CD4-positive, alpha-beta T cell (primary cell): ENCODE measurements at regions not wholly inside any gene's neighbourhood (a gene's known extent, or its start where the extent isn't known, plus 50 kb on each side); places are given as distances from the start of the nearest gene placed in this dataset.

ENCODE experiments used
- ATAC-seq: fragments of 200-7000 bp; cut with Tn5 transposase; one replicate; pipeline ENCODE4 v1.10.0; 2022; ENCODE audit warnings: mild to moderate bottlenecking; ENCODE audit not compliant: poor library complexity
- CTCF ChIA-PET: fragments of 350-600 bp; sonication (Branson Sonifier 250); formaldehyde crosslinking; loops from one replicate; lab custom pipeline; 2021; ENCODE audit warnings: antibody characterized with exemption, inconsistent platforms; lab: Charles Lee
- POLR2A ChIA-PET: fragments of 350-600 bp; sonication (Branson Sonifier 250); formaldehyde crosslinking; loops from one replicate; lab custom pipeline; 2021; ENCODE audit warnings: antibody characterized with exemption, inconsistent platforms; lab: Charles Lee
- DNase-seq, 14 experiments: peaks; one replicate each; pipeline ENCODE4 v3.0.0-alpha.2; 2013 to 2020; ENCODE audit warnings: mixed read lengths in 2 of 14
- H3K27ac ChIP-seq, 2 donors: one replicate each; pipeline versions ENCODE4 v1.5.1 to v1.7.0; 2013; ENCODE audit warnings: low read length in 2 of 2, low read depth in 1 of 2, mild to moderate bottlenecking in 1 of 2
- H3K27me3 ChIP-seq, 2 experiments: 1 replicate in 1 of 2; 2 replicates in 1 of 2; pipeline versions ENCODE4 v1.6.1 to v1.7.0; 2013; ENCODE audit warnings: low read length in 2 of 2, control low read depth in 1 of 2, mild to moderate bottlenecking in 1 of 2, moderate library complexity in 1 of 2; ENCODE audit not compliant: insufficient read depth in 2 of 2, control insufficient read depth in 1 of 2
- H3K36me3 ChIP-seq: one replicate; pipeline ENCODE4 v1.6.1; 2013; ENCODE audit warnings: low read length, control low read depth; ENCODE audit not compliant: insufficient read depth
- H3K4me1 ChIP-seq: one replicate; pipeline ENCODE4 v1.6.1; 2013; ENCODE audit warnings: low read length, control low read depth; ENCODE audit not compliant: insufficient read depth
- H3K4me3 ChIP-seq: one replicate; pipeline ENCODE4 v1.5.1; 2013; ENCODE audit warnings: mild to moderate bottlenecking, low read length, moderate library complexity
- H3K9me3 ChIP-seq, 2 experiments: 1 replicate in 1 of 2; 2 replicates in 1 of 2; pipeline versions ENCODE4 v1.6.1 to v1.7.0; 2013; ENCODE audit warnings: low read length in 2 of 2, mild to moderate bottlenecking in 2 of 2, control low read depth in 1 of 2, moderate library complexity in 1 of 2; ENCODE audit not compliant: control insufficient read depth in 1 of 2, insufficient read depth in 1 of 2
- H3K27ac Mint-ChIP-seq: one replicate; pipeline ENCODE4 v1.8.0; 2020; ENCODE audit warnings: mixed read lengths
- H3K27me3 Mint-ChIP-seq: one replicate; pipeline ENCODE4 v1.8.0; 2021; ENCODE audit warnings: mixed read lengths
- H3K36me3 Mint-ChIP-seq: one replicate; pipeline ENCODE4 v1.8.0; 2021; ENCODE audit warnings: low read depth, mixed read lengths
- H3K4me1 Mint-ChIP-seq: one replicate; pipeline ENCODE4 v1.8.0; 2021; ENCODE audit warnings: low read depth, mixed read lengths
- H3K4me3 Mint-ChIP-seq: one replicate; pipeline ENCODE4 v1.8.0; 2020; ENCODE audit warnings: mild to moderate bottlenecking, mixed read lengths
- H3K9me3 Mint-ChIP-seq: one replicate; pipeline ENCODE4 v1.8.0; 2020; ENCODE audit warnings: mixed read lengths
- intact Hi-C, 2 experiments: fragments of 100-400 bp; cut with DNase I in 1 of 2; cut with micrococcal nuclease in 1 of 2; formaldehyde crosslinking; loops; one replicate each; pipeline versions ENCODE4 v1.15.1 to v1.9.0; 2023 to 2025; cut with DNase I, micrococcal nuclease
- TF ChIP-seq, protein P1 (sequence below): fragments of 200-600 bp; IDR thresholded peaks from one replicate; pipeline ENCODE4 v1.8.0; 2022; ENCODE audit warnings: antibody characterized with exemption, mild to moderate bottlenecking

DNA sequence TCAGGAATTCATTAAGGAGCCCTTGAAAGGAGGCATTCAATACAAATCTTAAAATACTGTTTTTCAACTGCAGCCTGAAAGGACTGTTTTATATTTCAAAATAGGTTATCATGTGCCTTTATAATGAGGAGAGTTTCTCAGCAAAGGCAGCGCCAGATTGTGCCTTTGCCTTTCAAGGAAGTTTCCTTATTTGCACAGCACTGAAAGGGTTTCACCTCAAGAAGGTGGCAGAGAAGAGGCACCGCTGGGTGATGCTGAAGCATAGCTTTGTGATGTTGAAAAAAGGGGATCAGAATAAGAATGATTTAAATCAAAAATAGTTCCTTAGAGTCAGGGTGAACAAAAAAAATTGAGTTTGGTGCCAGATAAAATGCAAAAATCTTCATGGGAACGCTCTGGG lies 601.0 kb upstream of the KIRREL3 start:
- TF ChIP-seq, protein P1, sequence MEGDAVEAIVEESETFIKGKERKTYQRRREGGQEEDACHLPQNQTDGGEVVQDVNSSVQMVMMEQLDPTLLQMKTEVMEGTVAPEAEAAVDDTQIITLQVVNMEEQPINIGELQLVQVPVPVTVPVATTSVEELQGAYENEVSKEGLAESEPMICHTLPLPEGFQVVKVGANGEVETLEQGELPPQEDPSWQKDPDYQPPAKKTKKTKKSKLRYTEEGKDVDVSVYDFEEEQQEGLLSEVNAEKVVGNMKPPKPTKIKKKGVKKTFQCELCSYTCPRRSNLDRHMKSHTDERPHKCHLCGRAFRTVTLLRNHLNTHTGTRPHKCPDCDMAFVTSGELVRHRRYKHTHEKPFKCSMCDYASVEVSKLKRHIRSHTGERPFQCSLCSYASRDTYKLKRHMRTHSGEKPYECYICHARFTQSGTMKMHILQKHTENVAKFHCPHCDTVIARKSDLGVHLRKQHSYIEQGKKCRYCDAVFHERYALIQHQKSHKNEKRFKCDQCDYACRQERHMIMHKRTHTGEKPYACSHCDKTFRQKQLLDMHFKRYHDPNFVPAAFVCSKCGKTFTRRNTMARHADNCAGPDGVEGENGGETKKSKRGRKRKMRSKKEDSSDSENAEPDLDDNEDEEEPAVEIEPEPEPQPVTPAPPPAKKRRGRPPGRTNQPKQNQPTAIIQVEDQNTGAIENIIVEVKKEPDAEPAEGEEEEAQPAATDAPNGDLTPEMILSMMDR = no peak
- H3K27ac Mint-ChIP-seq = no peak overlapping the region
- Histone ChIP-seq H3K4me3 (no peak overlapping the region), H3K27me3 (no peaks in the 10 kb centered on the region), H3K36me3 (no peaks in the 10 kb centered on the region), H3K9me3 (no peaks in the 10 kb centered on the region), H3K4me1 (no peaks in the 10 kb centered on the region), H3K27ac (no peak overlapping the region)
- DNase-seq (no peak), ATAC-seq (no peak)
- CTCF ChIA-PET = no interaction called here
- no peaks in the 10 kb centered on the region for H3K4me1 Mint-ChIP-seq
- intact Hi-C loops = no loop called here
- no peaks in the 10 kb centered on the region for H3K9me3 Mint-ChIP-seq
- H3K36me3 Mint-ChIP-seq = no peaks in the 10 kb centered on the region
- POLR2A ChIA-PET = no interaction called here
- no peak overlapping the region for H3K4me3 Mint-ChIP-seq
- peaks cover 3% of the 10 kb centered on the region for H3K27me3 Mint-ChIP-seq

DNA sequence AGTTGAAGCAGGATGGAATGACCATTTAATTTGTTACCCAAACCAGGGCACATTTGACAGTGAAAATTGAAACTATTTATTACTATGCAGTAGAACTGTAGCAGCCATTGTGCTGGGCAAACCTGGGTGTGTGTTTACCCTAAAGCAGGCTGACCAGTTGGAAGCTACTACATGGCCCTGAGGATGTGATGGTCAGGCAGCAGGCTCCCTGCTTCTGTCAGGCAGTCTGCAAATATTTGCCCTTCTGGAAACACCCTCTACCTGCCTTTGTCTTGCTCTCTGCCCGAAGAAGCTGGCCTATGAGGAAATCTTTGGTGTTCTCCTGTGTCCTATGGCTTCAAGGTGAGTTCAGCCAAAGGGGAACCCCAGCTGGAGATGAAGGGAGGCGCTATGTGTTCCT lies 600.1 kb upstream of the KIRREL3 start:
- Mint-ChIP-seq H3K27me3 (peaks cover 3% of the 10 kb centered on the region), H3K4me1 (no peaks in the 10 kb centered on the region), H3K27ac (no peak overlapping the region), H3K36me3 (no peaks in the 10 kb centered on the region), H3K9me3 (no peaks in the 10 kb centered on the region), H3K4me3 (no peak overlapping the region)
- CTCF ChIA-PET = no interaction called here
- intact Hi-C loops = no loop called here
- DNase-seq = no peak
- Histone ChIP-seq H3K27me3 (no peaks in the 10 kb centered on the region), H3K9me3 (no peaks in the 10 kb centered on the region), H3K4me3 (no peak overlapping the region), H3K27ac (no peak overlapping the region), H3K36me3 (no peaks in the 10 kb centered on the region), H3K4me1 (no peaks in the 10 kb centered on the region)
- TF ChIP-seq, protein P1 = no peak
- POLR2A ChIA-PET = no interaction called here
- no peak for ATAC-seq

DNA sequence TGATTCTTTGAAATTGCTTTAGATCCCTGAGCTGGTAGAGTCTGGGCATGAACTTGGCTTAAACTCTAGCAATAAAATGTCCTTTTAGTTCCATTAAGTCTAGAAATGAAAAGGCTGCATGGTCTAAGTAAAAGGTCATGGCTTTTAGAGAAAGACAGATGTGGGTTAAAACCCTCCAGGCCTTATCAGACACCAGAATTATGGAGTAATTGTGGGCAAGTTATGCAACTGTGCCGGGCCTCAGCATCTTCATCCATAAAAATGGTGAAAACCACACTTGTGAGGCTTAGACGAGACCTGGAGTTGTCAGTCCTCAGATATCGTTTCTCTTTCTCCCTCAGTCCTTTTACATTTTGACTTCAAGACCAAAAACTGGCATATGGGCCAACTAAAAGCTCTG lies 597.9 kb upstream of the KIRREL3 start:
- H3K9me3 Mint-ChIP-seq = no peaks in the 10 kb centered on the region
- POLR2A ChIA-PET = no interaction called here
- H3K4me3 ChIP-seq = no peak overlapping the region

More for the DNA sequence above, 597.9 kb upstream of the KIRREL3 start:
- Histone ChIP-seq H3K9me3 (no peaks in the 10 kb centered on the region), H3K36me3 (no peaks in the 10 kb centered on the region), H3K4me1 (no peaks in the 10 kb centered on the region), H3K27ac (no peak overlapping the region), H3K27me3 (no peaks in the 10 kb centered on the region)
- intact Hi-C loops = no loop called here
- DNase-seq = no peak
- TF ChIP-seq, protein P1 = no peak
- Mint-ChIP-seq H3K27me3 (peaks cover 3% of the 10 kb centered on the region), H3K36me3 (no peaks in the 10 kb centered on the region), H3K4me1 (no peaks in the 10 kb centered on the region), H3K27ac (no peak overlapping the region), H3K4me3 (no peak overlapping the region)
- no peak for ATAC-seq
- CTCF ChIA-PET = no interaction called here
